HCT116 (cell line): ENCODE measurements at regions not wholly inside any gene's neighbourhood (a gene's known extent, or its start where the extent isn't known, plus 50 kb on each side); places are given as distances from the start of the nearest gene placed in this dataset.

ENCODE experiments used
- ATAC-seq: fragments of 200-7000 bp; cut with Tn5 transposase; 2 replicates; pipeline ENCODE4 v1.9.1; 2020; ENCODE audit warnings: mild to moderate bottlenecking, moderate library complexity
- BruUV-seq: library from RNA; stranded (reverse); fragments of 400-500 nt; replicated peaks from 2 replicates; lab custom pipeline; 2021; lab: Mats Ljungman, UMichigan
- CTCF ChIA-PET: fragments of 300-600 bp; sonication (Branson Sonifier 250); formaldehyde crosslinking; loops from one replicate; lab custom pipeline; 2021; ENCODE audit warnings: antibody characterized with exemption; lab: Charles Lee
- POLR2A ChIA-PET: fragments of 300-600, 350-600 bp; sonication (Branson Sonifier 250); formaldehyde crosslinking; loops from one replicate; lab custom pipeline; 2021; ENCODE audit warnings: antibody characterized with exemption; lab: Charles Lee
- RAD21 ChIA-PET, 2 experiments: fragments of 300-600 bp; sonication (Branson Sonifier 250); formaldehyde crosslinking; loops; one replicate each; lab custom pipeline; 2023; ENCODE audit warnings: low total read pairs in 2 of 2; ENCODE audit not compliant: uncharacterized antibody in 2 of 2, unreplicated experiment in 2 of 2, low non-redundant PET in 1 of 2; lab: Charles Lee
- DNase-seq: peaks from one replicate; pipeline ENCODE4 v3.0.0-alpha.2; 2010; ENCODE audit warnings: low read depth, low spot score
- H2AFZ ChIP-seq: fragments of 200-600 bp; shearing (Covaris generic), sonication (generic); 2 replicates; pipeline ENCODE4 v1.6.1; 2017; ENCODE audit warnings: low read depth, mixed run types, mixed read lengths, antibody characterized with exemption, low read length; ENCODE audit not compliant: poor library complexity, severe bottlenecking
- H3K27ac ChIP-seq: 2 replicates; pipeline ENCODE4 v1.5.1; 2012; ENCODE audit warnings: low read depth, low read length
- H3K27me3 ChIP-seq: fragments of 200-600 bp; sonication (generic); 2 replicates; pipeline ENCODE4 v1.6.1; 2016; ENCODE audit warnings: mixed run types, low read length, mixed read lengths; ENCODE audit not compliant: insufficient read depth
- H3K36me3 ChIP-seq, 2 experiments: fragments of 200-500 bp in 1 of 2; fragments of 200-600 bp in 1 of 2; sonication (Bioruptor generic) in 1 of 2; sonication (generic) in 1 of 2; 2 replicates each; pipeline versions ENCODE4 v1.5.1 to v1.6.1; 2014 to 2016; ENCODE audit warnings: low read length in 2 of 2, inconsistent platforms in 1 of 2, mixed read lengths in 1 of 2, mixed run types in 1 of 2; ENCODE audit not compliant: insufficient read depth in 2 of 2, control insufficient read depth in 1 of 2
- H3K4me1 ChIP-seq, 2 experiments: fragments of 200-600 bp in 1 of 2; sonication (generic) in 1 of 2; 2 replicates each; pipeline versions ENCODE4 v1.5.1 to v1.6.1; 2012 to 2017; ENCODE audit warnings: low read length in 2 of 2, inconsistent platforms in 1 of 2, mild to moderate bottlenecking in 1 of 2, mixed read lengths in 1 of 2, mixed run types in 1 of 2, moderate library complexity in 1 of 2; ENCODE audit not compliant: insufficient read depth in 2 of 2, control insufficient read depth in 1 of 2
- H3K4me2 ChIP-seq: fragments of 200-600 bp; sonication (generic); 2 replicates; pipeline ENCODE4 v1.6.1; 2017; ENCODE audit warnings: mixed run types, low read length, mixed read lengths
- H3K4me3 ChIP-seq, 2 experiments: fragments of 200-600 bp in 1 of 2; sonication (generic) in 1 of 2; replicated peaks in 1 of 2; 2 replicates each; pipeline ENCODE4 v1.5.1; 2011 to 2016; ENCODE audit warnings: low read length in 2 of 2, control low read depth in 1 of 2, low read depth in 1 of 2, mild to moderate bottlenecking in 1 of 2, mixed read lengths in 1 of 2, mixed run types in 1 of 2
- H3K79me2 ChIP-seq: fragments of 200-600 bp; sonication (generic); 2 replicates; pipeline ENCODE4 v1.6.1; 2017; ENCODE audit warnings: mild to moderate bottlenecking, mixed run types, low read length, moderate library complexity, mixed read lengths; ENCODE audit not compliant: insufficient read depth
- H3K9ac ChIP-seq: fragments of 200-600 bp; sonication (generic); 2 replicates; pipeline ENCODE4 v1.6.1; 2016; ENCODE audit warnings: low read length, mixed read lengths
- H3K9me2 ChIP-seq: fragments of 200-600 bp; sonication (generic), shearing (Covaris generic); 2 replicates; pipeline ENCODE4 v1.6.1; 2017; ENCODE audit warnings: mixed run types, mild to moderate bottlenecking, moderate library complexity; ENCODE audit not compliant: insufficient read depth
- H3K9me3 ChIP-seq, 2 experiments: fragments of 200-500 bp in 1 of 2; fragments of 200-600 bp in 1 of 2; sonication (Bioruptor generic) in 1 of 2; sonication (generic) in 1 of 2; 2 replicates each; pipeline ENCODE4 v1.6.1; 2014 to 2017; ENCODE audit warnings: low read length in 2 of 2, mixed read lengths in 2 of 2, inconsistent platforms in 1 of 2, low read depth in 1 of 2, mild to moderate bottlenecking in 1 of 2, mixed run types in 1 of 2, moderate library complexity in 1 of 2; ENCODE audit not compliant: control insufficient read depth in 1 of 2, insufficient read depth in 1 of 2
- H4K20me1 ChIP-seq: fragments of 200-600 bp; sonication (generic), shearing (Covaris generic); 2 replicates; pipeline ENCODE4 v1.6.1; 2017; ENCODE audit warnings: mixed run types, mild to moderate bottlenecking, moderate library complexity; ENCODE audit not compliant: insufficient read depth
- CEBPB ChIP-seq: IDR thresholded peaks from 2 replicates; pipeline ENCODE4 v1.6.1; 2012; ENCODE audit warnings: low read depth
- EGR1 ChIP-seq: IDR thresholded peaks from 2 replicates; pipeline ENCODE4 v1.6.1; 2012; ENCODE audit warnings: low read depth
- EZH2phosphoT487 ChIP-seq: fragments of 200-600 bp; IDR thresholded peaks from 2 replicates; pipeline ENCODE4 v1.6.1; 2018; ENCODE audit warnings: antibody characterized with exemption, borderline replicate concordance
- FOSL1 ChIP-seq: IDR thresholded peaks from 2 replicates; pipeline ENCODE4 v1.6.1; 2012; ENCODE audit warnings: low read depth
- SIN3A ChIP-seq: IDR thresholded peaks from 2 replicates; pipeline ENCODE4 v1.6.1; 2012; ENCODE audit warnings: low read depth
- SP1 ChIP-seq: IDR thresholded peaks from 2 replicates; pipeline ENCODE4 v1.6.1; 2012; ENCODE audit warnings: low read depth
- TCF7L2 ChIP-seq: IDR thresholded peaks from 2 replicates; pipeline ENCODE4 v1.7.0; 2011; ENCODE audit warnings: borderline replicate concordance, inconsistent platforms; ENCODE audit not compliant: insufficient read depth, insufficient read length; ENCODE audit errors: extremely low read depth
- YY1 ChIP-seq: IDR thresholded peaks from 2 replicates; pipeline ENCODE4 v1.6.1; 2011; ENCODE audit warnings: low read length, low read depth, moderate library complexity, mild to moderate bottlenecking; ENCODE audit not compliant: insufficient replicate concordance; ENCODE audit errors: extremely low read depth
- ZNF274 ChIP-seq: fragments of 200-500 bp; sonication (Bioruptor generic); IDR thresholded peaks from 2 replicates; pipeline ENCODE4 v1.6.1; 2014; ENCODE audit warnings: mild to moderate bottlenecking, low read depth, low read length, inconsistent platforms
- intact Hi-C: fragments of 100-400 bp; cut with micrococcal nuclease; formaldehyde crosslinking; loops from 2 replicates; pipeline ENCODE4 v1.10.0; 2022

GRCh38 chr1:68322837-68323687, 90.7 kb upstream of the WLS start (continued):
- TF ChIP-seq SIN3A (no peak; the same call in 1 of the 2 replicates), EZH2phosphoT487 (no peak), EGR1 (no peak), ZNF274 (no peak), FOSL1 (peak; percentile 54)

GRCh38 chr1:68322096-68322495, 89.8 kb upstream of the WLS start:
- POLR2A ChIA-PET, result interaction anchor here (1.7 kb wide), 1 partner anchor 63 kb away, joined by 5 read pairs; no protein-coding TSS in a partner anchor
- BruUV-seq, result no TSS peak

More at GRCh38 chr1:68322096-68322495, 89.8 kb upstream of the WLS start:
- Histone ChIP-seq H4K20me1 (no peaks in the 10 kb centered on the region), H3K9ac (peak overlapping the region; percentile 24; the same call in 1 of the 2 replicates), H3K27ac (peak overlapping the region; percentile 61)
- RAD21 ChIA-PET, result interaction anchor here in 1 of 2 experiments (0.8 kb wide), 1 partner anchor 21 kb away, joined by 3 read pairs; no protein-coding TSS in a partner anchor
- intact Hi-C loops, result loop anchor here (2.0 to 5.0 kb wide), 2 partner anchors 63 to 150 kb away; no protein-coding TSS in a partner anchor
- TF ChIP-seq CEBPB (0 out of 2 replicates have a peak, but pooled peaks have one; percentile 27), YY1 (no peak), SP1 (0 out of 2 replicates have a peak, but pooled peaks have one; percentile 48), TCF7L2 (peak; percentile 38)
- TF ChIP-seq, all 23 proteins: peak for 3
- ATAC-seq (no peak), DNase-seq (no peak)
- CTCF ChIA-PET, result interaction anchor here (0.6 to 4.7 kb wide), 5 partner anchors 8 to 556 kb away, joined by 3 to 60 read pairs (median 4); no protein-coding TSS in a partner anchor
- Histone ChIP-seq H3K36me3 (no peaks in the 10 kb centered on the region), H3K27me3 (no peaks in the 10 kb centered on the region), H3K79me2 (no peaks in the 10 kb centered on the region), H3K4me1 (peaks cover 40 to 43% of the 10 kb centered on the region in 2 experiments), H3K4me3 (0 out of 4 replicates have a peak overlapping the region, but pooled peaks of 1 of the 2 experiments have one; percentile 22), H3K4me2 (peak overlapping the region; percentile 60), H3K9me2 (no peaks in the 10 kb centered on the region), H2AFZ (no peak overlapping the region), H3K9me3 (no peaks in the 10 kb centered on the region)
